GM12874 (cell line): ENCODE measurements at regions not wholly inside any gene's neighbourhood (a gene's known extent, or its start where the extent isn't known, plus 50 kb on each side); places are given as distances from the start of the nearest gene placed in this dataset.

Source experiments
- TF ChIP-seq, protein P1 (sequence below): IDR thresholded peaks from 2 replicates; pipeline ENCODE4 v1.5.1; 2011; ENCODE audit warnings: low read depth, mild to moderate bottlenecking, control low read depth, low read length, moderate library complexity; ENCODE audit not compliant: insufficient read depth

DNA sequence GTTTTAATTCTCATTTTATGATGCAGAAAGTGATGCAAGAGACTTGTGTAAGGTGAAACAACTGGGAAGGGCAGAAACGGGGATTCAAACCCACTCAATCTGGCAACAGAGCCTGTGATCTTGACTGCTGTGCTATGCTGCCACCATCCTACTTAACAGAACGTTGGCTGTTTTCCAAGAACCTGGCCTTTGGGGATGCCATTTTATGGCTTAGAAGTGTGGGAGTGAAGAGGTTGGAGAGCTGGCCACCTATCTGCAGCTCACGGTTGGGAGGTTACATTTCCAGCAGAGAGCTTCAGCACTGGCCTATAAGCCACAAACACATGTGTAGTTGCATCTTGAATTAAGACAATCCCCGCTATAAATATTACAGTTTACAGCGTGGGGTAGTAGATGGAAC is 235.3 kb downstream of the PRDM2 start:
- TF ChIP-seq, protein P1, sequence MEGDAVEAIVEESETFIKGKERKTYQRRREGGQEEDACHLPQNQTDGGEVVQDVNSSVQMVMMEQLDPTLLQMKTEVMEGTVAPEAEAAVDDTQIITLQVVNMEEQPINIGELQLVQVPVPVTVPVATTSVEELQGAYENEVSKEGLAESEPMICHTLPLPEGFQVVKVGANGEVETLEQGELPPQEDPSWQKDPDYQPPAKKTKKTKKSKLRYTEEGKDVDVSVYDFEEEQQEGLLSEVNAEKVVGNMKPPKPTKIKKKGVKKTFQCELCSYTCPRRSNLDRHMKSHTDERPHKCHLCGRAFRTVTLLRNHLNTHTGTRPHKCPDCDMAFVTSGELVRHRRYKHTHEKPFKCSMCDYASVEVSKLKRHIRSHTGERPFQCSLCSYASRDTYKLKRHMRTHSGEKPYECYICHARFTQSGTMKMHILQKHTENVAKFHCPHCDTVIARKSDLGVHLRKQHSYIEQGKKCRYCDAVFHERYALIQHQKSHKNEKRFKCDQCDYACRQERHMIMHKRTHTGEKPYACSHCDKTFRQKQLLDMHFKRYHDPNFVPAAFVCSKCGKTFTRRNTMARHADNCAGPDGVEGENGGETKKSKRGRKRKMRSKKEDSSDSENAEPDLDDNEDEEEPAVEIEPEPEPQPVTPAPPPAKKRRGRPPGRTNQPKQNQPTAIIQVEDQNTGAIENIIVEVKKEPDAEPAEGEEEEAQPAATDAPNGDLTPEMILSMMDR: no peak

DNA sequence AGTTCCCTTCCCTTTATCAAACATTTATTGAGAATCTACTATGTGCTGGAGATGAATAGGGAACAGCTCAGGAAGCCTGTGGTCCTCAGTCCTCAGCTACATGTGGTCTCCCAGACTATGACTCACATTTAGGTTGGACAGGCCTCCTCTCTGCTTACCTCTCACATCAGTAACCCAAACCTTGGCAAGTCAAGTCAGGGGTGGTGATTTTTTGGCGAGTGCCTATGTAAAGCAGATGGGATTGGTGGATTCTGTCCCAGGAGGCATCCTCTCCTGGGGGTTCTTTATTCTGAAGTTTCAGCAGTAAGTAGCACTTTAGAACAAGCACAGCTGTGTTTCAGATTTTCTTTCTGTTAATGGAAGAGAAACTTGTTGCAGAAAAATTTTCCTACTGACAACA is 241.3 kb downstream of the PRDM2 start:
- TF ChIP-seq, protein P1: no peak

DNA sequence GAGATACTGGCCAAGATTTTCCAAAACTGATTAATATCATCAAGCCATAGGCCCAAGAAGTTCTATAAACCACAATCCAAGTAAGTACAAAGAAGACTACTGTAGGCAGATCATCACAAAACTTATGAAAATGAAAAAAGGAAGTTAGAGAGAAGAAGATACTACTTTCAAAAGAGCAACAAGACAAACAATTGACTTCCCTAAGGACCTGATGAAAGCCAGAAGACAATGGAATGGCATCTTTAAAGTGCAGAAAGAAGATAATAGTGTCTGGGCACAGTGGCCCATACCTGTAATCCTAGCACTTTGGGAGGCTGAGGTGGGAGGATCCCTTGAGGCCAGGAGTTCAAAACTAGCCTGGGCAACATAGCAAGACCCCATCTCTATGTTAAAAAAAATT is 243.1 kb downstream of the PRDM2 start:
- TF ChIP-seq, protein P1: no peak

DNA sequence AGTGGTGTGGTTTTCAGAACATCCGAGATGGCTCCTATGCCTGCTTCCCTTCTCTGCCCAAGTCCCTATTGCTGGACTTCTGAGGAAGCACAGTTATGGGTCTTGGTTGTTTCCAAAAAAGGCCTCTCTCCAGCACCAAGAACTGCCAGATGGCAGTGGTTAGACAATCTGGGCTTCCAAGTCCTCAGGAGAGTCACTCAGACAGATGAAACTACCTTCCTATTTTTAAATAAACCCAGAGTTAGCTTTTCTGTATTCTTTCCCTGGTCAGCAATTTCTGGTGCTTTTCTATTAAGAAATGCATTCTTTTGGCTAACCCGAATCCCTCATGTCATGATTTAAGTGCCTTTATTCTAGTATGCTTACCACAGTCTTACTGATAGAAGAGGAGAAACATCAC is 245.9 kb downstream of the PRDM2 start:
- TF ChIP-seq, protein P1: no peak

DNA sequence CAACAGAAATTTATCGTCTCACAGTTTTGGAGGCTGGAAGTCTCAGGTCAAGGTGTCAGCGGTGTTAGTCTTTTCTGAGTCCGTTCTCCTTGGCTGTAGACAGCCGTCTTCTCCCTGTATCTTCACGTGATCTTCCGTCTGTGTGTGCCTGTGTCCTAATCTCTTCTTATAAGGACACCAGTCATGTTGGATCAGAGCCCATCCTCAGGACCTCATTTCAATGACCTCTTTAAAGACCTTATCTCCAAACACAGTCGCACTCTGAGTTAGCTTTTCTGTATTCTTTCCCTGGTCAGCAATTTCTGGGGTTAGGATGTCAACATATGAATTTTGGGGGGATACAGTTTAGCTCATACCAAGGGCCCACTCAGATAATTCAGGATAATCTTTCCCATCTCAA is 247.7 kb downstream of the PRDM2 start:
- TF ChIP-seq, protein P1: no peak

DNA sequence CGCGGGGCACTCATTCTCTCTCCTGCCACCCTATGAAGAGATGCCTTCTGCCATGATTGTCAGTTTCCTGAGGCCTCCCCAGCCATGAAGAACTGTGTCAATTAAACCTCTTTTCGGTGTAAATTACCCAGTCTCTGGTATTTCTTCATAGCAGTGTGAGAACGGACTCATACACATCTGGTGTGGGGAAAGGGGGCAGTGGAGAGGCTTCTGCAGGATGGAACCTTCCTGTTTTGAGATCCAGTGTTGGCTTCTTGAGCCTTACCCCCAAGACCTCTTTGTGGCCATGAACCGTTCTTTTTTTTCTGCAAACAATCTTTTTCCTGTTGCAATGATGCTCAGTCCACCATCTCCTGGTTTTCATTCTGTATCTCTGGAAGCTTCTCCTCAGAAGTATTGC is 248.4 kb downstream of the PRDM2 start:
- TF ChIP-seq, protein P1: no peak

DNA sequence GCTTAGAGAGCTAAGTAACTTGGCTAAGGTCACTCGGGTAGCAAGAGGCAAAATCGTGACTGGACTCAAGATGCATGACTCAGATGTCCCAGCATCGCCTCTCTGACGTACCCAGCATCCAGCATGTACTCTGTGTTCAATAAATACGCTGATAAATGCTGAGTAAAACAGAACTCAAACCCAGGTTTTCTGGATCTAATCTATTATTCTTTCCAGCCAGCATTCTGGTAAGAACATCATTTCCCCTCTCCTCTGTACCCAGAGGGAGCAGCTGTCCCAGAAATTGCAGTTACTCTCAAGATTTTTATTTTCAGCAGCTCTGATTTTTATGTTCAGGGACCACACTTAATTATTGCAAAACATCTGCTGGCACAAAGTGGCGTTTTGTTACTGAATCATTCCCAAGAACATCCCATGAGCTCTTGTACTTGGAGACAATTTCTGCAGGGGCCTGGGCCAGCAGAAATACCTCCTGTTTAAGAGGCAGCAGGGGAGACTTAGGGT is 249.0 kb downstream of the PRDM2 start:
- TF ChIP-seq, protein P1: no peak
